ENCODE measurements at regions not wholly inside any gene's neighbourhood (a gene's known extent, or its start where the extent isn't known, plus 50 kb on each side); places are given as distances from the start of the nearest gene placed in this dataset.

DNA sequence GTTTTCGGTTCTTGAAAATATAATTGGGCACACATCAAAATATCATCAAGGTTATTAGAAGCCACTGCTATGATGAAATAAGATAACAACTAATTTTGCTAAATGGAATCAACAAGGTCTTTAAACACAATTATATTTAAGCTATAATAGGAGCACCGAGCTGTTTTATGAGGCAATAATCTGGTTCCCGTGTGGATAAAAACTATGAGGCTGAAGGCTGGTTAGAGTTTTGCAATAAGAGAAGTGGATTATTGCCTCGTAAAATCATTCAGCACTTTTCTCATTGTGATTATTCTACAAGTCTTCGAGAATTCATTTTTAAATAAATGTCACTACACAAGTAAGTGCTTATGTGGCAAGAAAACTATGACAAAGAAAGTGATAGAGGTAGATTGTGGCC, 975.7 kb upstream of the ADGRL2 start:
- TF ChIP-seq, protein P1, sequence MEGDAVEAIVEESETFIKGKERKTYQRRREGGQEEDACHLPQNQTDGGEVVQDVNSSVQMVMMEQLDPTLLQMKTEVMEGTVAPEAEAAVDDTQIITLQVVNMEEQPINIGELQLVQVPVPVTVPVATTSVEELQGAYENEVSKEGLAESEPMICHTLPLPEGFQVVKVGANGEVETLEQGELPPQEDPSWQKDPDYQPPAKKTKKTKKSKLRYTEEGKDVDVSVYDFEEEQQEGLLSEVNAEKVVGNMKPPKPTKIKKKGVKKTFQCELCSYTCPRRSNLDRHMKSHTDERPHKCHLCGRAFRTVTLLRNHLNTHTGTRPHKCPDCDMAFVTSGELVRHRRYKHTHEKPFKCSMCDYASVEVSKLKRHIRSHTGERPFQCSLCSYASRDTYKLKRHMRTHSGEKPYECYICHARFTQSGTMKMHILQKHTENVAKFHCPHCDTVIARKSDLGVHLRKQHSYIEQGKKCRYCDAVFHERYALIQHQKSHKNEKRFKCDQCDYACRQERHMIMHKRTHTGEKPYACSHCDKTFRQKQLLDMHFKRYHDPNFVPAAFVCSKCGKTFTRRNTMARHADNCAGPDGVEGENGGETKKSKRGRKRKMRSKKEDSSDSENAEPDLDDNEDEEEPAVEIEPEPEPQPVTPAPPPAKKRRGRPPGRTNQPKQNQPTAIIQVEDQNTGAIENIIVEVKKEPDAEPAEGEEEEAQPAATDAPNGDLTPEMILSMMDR (IDR thresholded peaks at IDR 0.05 in 4 of 5, conservative IDR thresholded peaks at IDR 0.05 in 1 of 5): no peak
- no peak for TF ChIP-seq POLR2A (IDR thresholded peaks at IDR 0.05)
